GM19372 (cell line): ENCODE measurements at regions not wholly inside any gene's neighbourhood (a gene's known extent, or its start where the extent isn't known, plus 50 kb on each side); places are given as distances from the start of the nearest gene placed in this dataset.

Source experiments
- ATAC-seq: cut with Tn5 transposase; IDR thresholded peaks from one replicate; pipeline ENCODE4 v1.9.1; 2021; ENCODE audit warnings: mild to moderate bottlenecking, low read depth, moderate library complexity; ENCODE audit not compliant: unreplicated experiment

DNA sequence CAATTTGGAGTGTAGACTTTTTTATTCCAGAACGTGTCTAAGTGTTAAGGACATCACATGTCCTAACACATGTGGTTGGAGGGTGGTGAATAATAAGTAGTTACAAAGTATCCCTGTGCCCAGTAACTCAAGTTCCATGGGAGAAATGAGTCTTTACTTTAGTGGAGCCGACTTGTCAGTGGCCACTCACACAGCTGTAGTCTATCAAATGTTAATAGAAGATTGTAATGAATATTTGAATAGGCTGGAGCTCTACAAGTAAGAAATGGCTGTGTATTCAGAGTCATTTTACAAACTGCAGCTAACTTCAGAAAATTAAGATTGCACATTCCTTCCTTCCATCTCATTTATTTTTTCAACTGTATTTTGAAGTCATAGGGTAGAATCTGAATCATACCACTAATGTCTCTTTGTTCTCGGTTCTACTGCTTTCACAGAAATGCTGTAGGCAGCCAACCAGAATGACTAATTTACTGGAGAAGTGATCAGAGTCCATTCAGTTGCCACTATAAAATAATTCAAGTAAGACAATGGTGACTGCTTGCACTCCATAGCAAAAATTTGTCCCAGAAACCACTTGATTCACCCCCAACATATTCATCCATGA lies 394.8 kb downstream of the NR2F1-AS1 start:
- no peak for ATAC-seq

DNA sequence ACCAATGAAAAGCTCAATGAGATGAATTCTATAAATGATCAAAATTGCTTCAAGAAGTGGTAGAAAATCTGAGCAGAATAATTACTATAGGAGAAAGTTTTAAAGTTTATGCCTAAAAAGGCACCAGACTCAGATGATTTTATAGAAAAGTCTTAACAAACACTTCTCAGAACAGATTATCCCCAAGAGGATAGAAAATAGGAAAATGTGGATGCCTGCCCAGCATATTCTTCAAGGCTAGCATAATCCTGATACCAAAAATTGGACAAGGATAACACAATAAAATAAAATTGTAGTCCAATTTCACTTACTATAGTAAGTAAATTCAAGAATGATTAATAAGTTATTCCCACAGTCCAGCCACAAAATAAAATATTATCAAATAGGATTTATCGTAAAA lies 397.0 kb downstream of the NR2F1-AS1 start:
- ATAC-seq = no peak

DNA sequence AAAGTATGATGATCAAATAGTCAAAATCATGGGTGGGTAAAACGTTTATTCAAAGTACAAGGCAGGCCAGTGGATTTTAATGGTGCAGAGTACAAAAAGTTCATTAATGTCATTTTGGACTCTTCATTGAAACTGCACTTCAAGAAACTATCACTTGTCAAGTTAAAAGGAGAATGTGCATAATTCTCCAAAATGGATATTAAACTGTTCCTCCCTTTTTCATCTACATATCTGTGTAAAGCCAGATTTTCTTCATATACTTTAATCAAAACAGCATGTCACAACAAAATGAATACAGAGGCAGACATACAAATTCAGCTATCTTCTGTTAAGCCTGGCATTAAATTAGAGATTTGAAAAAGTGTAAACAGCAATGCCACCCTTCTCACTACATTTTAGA lies 401.6 kb downstream of the NR2F1-AS1 start:
- ATAC-seq = no peak

DNA sequence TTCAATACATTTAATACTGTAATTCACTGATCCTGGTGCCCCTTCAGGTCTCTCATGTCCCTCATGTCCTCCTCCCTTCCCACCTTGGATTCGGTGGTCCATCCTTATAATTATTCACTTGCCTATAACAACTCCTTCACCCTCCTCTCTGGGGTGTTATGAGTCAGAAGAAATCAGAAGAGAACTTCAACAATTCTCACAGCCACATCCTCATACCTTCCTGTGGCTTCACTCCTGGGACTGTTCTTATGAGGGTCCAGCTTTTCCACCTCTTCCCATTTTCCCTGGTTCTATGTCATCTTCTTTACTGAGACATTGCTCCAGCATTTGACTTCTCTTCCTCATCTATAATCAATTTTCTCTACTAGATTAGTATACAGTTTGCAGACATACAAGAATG lies 406.1 kb downstream of the NR2F1-AS1 start:
- no peak for ATAC-seq

DNA sequence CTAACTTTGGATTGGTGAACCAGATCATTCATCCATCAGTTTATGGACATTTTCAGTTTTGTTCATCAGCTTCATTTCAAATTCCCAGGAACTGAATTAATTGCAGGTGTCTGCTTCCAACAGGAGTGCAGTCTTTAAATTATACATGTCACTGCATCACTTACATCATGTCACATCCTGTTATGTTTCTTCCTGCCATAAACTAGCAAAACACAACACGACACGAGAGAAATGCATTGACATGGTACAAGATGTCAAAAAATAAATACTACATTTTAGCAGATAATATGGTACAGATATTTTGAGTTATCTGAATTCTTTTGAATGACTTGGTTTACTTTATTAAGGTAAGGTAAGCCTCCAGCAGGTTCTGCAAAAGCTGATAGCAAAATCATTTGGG lies 415.5 kb downstream of the NR2F1-AS1 start:
- no peak for ATAC-seq

DNA sequence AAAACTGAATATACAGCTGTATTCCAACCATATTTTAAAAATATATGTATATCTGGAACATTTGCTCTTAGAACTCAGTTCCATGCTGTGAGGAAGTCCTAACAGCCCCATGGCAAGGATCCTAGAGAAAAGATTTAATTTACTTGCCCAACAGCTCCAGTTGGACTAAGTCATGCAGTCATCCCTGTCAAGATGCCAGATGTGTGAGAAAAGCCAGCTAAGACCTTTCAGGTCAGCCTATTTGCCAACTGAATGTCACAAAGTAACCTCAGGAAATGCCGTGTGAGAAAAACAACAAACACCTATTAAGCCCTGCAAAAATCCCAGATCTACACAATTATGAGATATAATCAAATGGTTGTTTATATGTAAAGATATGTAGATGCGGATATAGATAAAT lies 416.3 kb downstream of the NR2F1-AS1 start:
- ATAC-seq = no peak

DNA sequence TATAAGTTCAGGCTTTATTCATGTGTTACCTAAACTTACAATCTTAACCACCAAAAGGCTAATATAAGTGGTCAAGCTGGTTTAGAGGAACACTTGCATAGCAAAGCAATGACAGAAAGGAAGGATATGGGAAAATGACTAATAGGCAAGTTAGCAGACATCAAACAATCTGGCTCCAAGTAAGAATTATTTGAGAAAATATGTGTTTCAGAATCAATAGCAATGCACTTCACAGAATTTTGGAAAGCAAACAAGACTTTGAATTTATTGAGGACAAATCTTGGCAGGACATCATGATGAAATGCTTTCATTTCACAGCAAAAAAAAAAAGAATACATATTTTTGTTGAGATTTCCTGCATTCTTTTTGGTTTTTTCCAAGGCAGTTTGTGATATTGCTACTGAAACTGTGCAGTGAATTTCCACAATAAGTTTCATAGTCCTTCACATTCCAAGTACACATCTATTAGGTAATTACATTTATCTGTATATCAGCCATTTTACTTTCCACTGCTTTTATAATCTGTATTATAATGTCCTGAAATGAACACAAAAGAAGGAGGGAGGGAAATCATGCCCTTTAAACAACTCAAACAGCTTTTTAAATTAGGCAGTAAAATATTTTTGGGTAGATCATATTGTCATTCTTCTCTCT lies 417.9 kb downstream of the NR2F1-AS1 start:
- no peak for ATAC-seq

DNA sequence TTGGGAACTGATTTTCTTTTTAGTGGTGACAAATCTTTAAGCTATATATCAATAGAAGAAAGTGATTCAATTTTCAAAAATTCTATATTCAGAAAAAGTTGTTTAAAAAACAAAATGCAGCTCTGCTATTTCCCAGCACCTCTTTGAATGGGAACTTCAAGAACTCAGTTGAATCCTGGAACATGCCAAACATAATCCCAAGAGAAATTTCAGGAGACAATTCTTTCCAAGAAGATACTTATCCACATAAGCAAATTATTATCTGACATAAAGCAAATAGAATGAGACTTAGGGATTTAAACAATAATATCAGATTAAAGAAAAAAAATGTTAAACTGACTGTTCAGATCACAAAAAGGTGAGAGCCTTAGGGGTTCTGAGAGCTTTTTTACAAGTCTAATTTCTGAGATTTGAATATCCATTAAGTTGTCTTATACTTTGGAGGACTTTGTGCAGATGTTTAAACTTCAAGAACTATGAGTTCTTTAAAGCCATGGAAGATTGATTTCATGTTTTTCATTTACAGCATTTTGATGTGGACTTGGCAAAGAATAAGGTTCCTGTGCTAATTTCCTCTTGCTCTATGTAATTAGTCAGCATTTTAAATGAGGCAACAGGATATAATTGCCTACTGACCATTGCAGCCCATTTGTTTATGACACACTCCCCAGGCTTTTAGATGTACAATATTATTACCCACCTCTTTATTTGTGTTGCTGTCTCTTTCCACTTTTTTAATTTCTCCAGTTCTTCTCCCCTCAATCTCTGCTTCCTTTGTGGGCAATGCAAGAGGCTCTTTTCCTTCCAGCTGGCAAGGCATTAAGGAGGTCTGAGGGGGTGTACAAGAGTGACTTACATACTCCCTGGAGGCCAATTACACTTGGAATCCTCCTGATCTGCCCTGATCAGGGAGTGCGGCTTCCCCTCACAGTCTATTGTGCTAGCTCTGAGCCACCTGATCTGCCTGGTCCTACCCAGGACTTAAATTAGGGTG lies 419.1 kb downstream of the NR2F1-AS1 start:
- ATAC-seq = no peak

DNA sequence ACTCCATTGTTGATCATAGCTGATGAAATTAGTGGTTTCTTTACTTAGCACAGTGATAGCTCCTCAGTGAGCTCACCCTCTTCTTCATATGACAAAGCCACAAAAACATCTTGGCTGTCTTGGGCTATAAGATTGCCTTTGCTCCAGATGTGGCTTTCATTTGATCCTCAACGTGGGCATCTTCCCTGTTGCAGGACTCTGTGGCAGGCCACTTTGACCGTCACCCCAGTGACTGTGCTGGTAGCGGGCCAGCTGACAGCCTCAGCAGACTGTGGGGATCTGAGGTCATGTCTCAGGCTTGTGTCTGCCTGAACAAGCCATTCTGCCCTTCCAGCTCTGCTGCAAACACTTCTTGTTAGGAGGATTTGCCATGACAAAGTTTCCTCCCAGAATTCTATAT lies 422.2 kb downstream of the NR2F1-AS1 start:
- ATAC-seq = no peak

DNA sequence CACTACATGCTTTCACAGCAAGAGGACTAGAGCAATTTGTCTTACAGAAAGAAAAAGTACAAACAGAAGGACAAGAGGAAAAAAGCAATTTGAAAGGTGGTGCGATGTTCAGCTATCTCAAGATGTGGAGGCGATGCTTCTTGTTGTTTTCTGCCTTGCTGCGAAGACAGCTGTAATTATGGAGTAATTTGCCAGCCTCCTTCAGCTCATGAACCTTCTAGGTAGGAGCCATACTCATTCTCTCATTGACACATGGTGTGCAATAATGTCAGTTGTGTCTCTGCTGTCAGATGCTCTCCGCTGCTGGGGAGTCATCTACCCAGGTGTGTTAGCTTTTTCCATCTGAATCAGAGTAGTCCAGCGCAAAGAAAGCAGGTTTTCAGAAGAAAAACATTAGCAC lies 424.5 kb downstream of the NR2F1-AS1 start:
- ATAC-seq = no peak

DNA sequence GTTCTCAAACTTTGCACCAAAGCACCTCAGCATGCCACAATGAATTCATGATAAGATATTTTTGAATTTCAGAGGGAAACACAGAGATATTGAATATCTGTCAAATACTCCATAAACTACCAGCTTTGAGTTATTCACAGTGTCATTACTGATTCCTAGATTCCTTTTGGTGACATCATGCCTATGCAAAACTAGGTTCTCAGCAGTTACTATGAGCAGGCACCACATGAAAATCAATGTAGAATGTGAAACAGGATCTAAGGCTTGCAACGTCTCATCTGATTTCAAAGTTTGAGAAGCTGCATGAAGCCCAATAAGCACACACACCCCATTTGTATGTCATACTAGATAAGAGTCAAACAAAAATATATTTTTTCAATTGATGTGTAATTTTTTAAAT lies 426.5 kb downstream of the NR2F1-AS1 start:
- ATAC-seq = no peak

DNA sequence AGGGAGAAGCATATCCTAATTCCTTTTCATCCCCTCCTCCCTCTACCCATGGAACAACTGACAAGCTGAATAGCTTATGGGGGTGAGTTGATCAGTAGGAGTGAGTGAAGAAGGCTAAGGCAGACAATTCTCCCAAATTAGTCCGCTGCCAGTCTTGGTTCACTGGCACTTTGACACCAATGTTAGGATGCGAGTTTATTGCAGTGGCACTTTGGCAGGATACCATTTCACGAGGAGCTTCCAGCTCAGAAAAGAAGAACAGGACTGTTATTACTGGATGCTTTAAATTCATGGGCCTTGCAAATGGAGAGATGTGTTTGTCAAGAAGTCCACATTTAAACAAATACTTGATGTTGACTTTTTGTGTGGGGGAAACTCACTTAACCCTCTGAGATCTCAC lies 427.6 kb downstream of the NR2F1-AS1 start:
- no peak for ATAC-seq

DNA sequence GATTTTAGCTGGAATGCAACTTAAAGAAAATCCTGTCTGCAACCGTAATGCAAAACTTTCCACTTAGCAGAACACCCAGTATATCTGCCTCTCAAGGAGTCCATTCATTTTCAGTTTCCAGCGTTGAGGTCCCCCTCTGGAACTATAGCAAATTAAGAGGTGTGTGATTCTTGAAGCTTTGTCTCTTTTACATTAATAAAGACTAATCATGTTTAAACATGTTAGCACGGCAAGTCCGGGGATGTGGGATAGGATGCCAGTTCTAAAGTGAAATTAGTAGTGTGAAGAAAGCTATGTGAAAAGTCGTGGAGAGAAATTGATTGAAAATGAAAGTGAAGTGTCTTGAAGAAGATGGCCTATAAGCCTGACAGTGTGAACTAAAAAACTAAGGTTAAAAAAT lies 429.1 kb downstream of the NR2F1-AS1 start:
- ATAC-seq = no peak

DNA sequence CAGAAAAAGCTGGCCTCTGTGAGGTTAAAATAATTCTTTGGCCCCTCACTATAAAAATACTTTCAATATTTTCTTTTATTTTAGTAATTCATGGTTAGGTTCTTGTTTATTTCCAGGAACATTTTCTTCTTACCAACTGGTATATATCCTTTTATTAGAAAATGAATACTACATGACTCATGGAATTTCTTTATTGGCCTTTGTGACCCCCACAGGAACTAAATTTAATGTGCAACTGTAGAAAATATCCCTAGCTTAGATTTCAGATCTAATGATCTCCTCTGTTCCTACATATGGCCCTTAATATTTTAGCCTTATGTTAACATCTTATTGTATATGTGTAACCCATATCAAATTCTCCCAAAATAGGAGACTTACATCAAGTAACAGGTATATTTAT lies 429.9 kb downstream of the NR2F1-AS1 start:
- no peak for ATAC-seq

DNA sequence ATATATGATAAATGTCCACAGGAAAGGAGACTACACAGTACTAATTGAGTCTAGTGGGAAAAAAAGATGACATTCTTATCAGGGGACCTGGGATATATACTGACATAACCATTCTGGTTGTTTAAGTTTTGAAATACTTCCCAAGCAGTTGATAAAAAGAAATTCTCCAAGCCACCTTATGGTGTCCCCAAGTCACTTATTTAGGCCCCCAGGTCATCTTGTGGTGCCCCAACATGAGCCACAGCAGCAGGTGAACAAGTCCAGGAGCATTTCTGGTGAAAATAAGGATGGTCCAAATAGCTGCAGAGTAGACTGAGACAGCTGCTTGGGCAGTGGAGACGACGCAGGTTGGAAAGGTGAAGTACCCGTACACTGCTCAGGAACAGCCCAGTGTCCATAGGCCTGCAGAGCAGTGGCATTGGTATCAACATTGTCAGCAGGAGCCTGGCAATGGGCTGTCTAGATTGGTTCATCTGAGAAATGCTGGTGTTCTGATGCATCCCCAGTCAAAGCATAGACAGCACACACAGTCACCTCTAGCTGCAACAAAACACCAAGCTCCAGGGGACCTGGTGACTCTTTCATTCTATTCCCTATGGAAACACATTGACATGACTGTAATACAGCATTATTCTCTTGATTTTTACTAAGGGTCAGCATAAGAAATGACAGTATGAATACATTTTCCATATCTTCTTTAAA lies 430.6 kb downstream of the NR2F1-AS1 start:
- ATAC-seq = no peak

DNA sequence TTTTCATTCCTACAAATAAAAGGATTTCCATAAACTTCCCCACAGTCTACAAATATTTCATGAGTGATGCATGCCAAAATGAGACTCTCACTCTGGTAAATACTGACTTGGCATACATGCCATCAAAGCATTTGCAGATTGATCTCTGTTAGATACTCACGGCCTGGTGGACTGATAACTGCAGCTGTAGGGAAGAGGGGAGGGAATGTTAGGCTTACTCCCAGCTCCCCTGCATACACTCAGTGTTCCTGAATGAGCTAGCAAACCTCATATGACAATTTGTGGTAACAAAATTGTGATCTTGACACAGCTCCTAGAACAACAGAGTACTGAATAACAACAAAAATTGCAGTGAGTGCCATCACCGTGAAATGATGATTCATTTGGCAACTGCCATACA lies 435.3 kb downstream of the NR2F1-AS1 start:
- ATAC-seq = no peak

DNA sequence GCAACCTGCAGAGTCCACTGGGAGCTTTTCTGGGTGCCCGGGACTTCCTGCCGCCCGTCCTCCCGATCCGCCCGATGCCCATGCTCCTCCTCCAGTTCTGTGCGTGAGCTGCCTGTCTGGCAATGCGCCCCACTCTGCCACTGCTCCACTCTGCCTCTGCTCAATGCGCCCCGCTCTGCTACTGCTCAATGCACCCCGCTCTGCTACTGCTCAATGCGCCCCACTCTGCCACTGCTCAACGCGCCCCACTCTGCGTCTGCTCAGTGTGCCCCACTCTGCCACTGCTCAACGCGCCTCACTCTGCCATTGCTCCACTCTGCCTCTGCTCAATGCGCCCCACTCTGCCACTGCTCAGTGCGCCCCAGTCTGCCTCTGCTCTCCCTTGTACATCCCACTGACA lies 436.0 kb downstream of the NR2F1-AS1 start:
- no peak for ATAC-seq

DNA sequence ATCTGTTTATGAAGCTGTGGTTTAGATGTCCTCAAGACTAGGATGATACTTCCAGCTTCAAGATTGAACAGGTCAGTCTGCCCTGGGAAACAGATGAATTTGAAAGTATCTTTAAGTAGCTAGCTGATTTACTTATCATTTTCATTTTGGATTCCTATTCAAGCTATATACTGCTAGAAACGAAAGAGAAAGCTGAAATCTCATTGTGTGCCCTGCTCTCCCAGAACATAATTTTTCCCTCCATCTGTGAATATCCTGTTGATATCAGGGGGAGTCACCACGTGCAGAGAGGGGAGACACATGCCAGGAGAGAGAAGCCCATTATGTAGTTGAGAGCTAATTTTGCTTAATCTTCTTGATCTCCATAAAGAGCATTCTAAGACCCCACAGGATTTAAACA lies 439.1 kb downstream of the NR2F1-AS1 start:
- ATAC-seq = no peak

DNA sequence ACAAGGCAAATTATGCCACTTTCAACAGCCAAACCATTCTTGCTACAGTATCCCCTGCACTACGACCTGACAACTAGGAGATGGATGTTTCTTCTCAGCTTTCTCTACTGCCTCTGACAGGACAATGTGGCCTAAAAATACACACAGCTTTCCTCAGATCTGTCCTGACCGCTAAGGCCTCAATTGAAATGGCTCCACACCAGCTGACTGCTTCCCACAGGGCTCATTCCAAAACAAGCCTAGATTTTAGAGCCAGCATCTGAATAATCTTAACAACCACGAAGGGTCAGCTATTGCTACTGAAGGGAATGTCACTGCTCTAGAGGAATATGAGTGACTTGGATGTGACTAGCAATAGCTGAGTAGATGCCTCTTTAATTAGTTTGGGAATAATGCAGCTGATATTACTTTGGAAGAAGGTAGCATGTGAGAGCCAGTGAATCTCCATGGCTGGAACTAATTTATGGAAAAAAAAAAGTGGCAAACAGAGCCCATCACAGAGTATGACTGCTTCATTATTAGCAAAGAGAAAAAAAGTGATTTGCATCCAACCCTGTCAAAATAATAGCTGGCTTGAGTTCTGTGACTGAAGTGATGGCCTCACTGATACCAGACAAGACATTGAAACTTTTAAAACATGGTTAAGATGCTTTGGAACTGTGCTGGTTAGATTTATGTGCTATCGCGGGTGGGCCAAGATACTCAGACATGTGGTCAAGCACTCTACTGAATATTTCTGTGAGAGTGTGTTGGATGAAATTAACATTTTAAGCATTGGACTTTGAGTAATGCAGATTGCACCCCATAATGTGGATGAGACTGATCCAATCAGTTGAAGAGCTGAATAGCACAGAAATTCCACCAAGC lies 450.2 kb downstream of the NR2F1-AS1 start:
- no peak for ATAC-seq

DNA sequence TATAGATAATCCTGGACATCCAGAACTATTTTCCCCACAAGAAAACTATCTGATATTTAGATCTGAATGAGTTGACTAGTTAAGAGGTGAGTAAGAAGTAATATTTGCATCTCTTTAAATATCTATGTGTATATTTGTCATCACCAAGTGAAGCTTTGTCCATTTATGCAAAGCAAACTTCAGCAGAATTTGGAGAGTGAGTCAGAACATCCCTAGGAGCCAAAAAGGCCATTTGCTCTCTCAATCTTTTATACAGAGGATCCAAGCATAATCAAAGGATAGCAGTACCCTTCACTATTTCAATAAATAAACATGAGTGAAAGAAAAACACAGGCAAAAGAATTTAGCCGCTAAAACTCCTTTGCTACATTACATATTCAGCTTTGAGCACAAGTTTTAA lies 454.4 kb downstream of the NR2F1-AS1 start:
- no peak for ATAC-seq
